ENCODE measurements at regions not wholly inside any gene's neighbourhood (a gene's known extent, or its start where the extent isn't known, plus 50 kb on each side); places are given as distances from the start of the nearest gene placed in this dataset.

- no peak overlapping the region for H3K27ac ChIP-seq (ENCODE audit: low read depth, low read length)
Measured at GRCh38 chr18:60929966-60930365, 403.3 kb upstream of the CDH20 start.

DNA sequence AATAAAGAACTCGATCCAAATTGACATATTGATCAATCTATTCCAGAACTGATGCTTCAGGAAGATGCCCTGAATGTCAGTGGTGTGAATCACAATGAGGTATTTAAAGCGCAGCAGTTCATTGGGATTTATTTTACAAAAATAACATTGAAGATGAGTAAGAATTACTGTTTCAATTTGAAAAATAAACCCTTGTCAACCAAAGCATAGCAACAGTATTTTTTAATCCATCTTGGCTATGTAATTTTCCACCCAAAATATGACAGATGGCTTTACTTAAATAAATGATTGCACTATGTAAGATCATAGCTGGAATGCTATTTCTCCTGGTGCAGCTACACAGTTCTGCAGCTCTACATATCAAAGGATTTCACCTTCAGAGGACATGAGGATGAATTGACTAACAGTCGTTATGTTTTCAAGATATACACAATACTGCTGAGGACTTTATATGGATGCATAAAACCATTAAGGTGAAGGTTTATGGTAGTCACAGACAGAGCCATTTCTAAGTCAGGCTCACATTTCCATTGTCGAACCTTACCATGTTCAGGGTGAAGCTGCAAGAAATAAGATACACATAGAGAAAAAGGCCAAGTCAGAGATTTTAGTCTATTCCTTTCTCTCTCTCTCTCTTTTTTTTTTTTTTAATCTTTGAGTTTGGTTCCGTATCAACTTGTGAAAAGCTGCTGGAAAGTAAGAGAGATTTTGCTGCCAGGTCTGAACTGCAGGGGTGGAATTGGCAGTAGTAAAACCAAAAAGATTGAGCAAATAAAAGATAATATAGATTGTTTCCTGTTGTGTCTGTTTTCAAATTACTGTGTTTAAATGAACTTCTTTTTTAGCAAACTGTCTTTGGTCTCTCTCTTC is 398.0 kb upstream of the CDH20 start:
- Histone ChIP-seq H3K9me3 (ENCODE audit: control insufficient read depth in 1 of 2, low read length in 2 of 2) (no peaks in the 10 kb centered on the region), H3K36me3 (ENCODE audit: control insufficient read depth in 1 of 2, insufficient read depth in 2 of 2, low read length in 2 of 2) (no peaks in the 10 kb centered on the region), H3K27ac (ENCODE audit: low read depth, low read length) (no peak overlapping the region), H3K4me1 (ENCODE audit: control insufficient read depth in 1 of 2, insufficient read depth in 2 of 2, low read length in 2 of 2) (no peaks in the 10 kb centered on the region), H3K27me3 (ENCODE audit: control insufficient read depth in 1 of 2, insufficient read depth in 2 of 2, low read length in 2 of 2) (no peaks in the 10 kb centered on the region), H3K4me3 (ENCODE audit: low read depth in 1 of 2, low read length in 2 of 2) (no peak overlapping the region), H3K9ac (ENCODE audit: low read depth in 1 of 2, low read length in 2 of 2) (no peak overlapping the region)

More at GRCh38 chr18:60929966-60930365, 403.3 kb upstream of the CDH20 start:
- Histone ChIP-seq H3K9me3 (ENCODE audit: control insufficient read depth in 1 of 2, low read length in 2 of 2) (no peaks in the 10 kb centered on the region), H3K27me3 (ENCODE audit: control insufficient read depth in 1 of 2, insufficient read depth in 2 of 2, low read length in 2 of 2) (no peaks in the 10 kb centered on the region), H3K36me3 (ENCODE audit: control insufficient read depth in 1 of 2, insufficient read depth in 2 of 2, low read length in 2 of 2) (no peaks in the 10 kb centered on the region), H3K4me1 (ENCODE audit: control insufficient read depth in 1 of 2, insufficient read depth in 2 of 2, low read length in 2 of 2) (no peaks in the 10 kb centered on the region), H3K4me3 (ENCODE audit: low read depth in 1 of 2, low read length in 2 of 2) (no peak overlapping the region), H3K9ac (ENCODE audit: low read depth in 1 of 2, low read length in 2 of 2) (no peak overlapping the region)

DNA sequence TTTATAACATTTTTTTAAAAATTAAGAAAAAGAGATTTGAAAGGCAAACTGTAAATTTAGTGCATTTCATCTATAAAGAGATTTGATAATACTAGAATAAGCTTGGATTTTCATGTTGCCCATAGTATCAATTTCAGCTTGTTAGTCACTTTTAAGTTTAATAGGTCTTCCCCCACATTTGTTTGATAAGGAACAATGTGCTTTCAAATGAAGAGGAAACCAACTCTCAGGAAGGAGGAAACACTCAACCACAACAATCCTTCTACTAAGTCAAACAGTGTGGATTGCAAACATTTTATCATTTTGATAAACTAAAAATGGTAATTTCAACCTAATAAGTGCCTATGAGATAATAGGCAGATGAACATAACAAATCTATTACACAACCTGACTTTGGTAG is 397.1 kb upstream of the CDH20 start:
- H3K36me3 ChIP-seq (ENCODE audit: control insufficient read depth in 1 of 2, insufficient read depth in 2 of 2, low read length in 2 of 2), result no peaks in the 10 kb centered on the region
- no peak overlapping the region for H3K9ac ChIP-seq (ENCODE audit: low read depth in 1 of 2, low read length in 2 of 2)
- no peaks in the 10 kb centered on the region for H3K4me1 ChIP-seq (ENCODE audit: control insufficient read depth in 1 of 2, insufficient read depth in 2 of 2, low read length in 2 of 2)
- no peaks in the 10 kb centered on the region for H3K9me3 ChIP-seq (ENCODE audit: control insufficient read depth in 1 of 2, low read length in 2 of 2)
- no peak overlapping the region for H3K4me3 ChIP-seq (ENCODE audit: low read depth in 1 of 2, low read length in 2 of 2)
- no peak overlapping the region for H3K27ac ChIP-seq (ENCODE audit: low read depth, low read length)
- no peaks in the 10 kb centered on the region for H3K27me3 ChIP-seq (ENCODE audit: control insufficient read depth in 1 of 2, insufficient read depth in 2 of 2, low read length in 2 of 2)

DNA sequence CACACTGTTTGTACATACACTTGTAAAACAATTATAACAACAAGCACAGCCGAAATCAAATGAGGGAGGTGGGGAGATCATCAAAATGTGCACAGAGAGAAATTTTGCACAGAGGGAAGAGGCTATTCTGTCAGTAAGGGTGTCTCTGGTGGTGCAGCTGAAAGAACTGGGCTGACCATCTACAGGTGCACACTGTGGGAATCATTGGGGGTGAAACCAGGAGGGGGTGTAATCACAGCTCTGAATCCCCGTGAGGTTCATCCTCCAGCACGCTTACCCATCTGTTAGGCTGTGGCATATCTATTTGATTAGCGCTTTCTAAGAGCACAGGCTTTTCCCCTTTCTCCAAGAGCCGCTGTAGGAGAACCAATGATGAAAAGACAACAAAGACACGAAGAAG is 389.9 kb upstream of the CDH20 start:
- no peaks in the 10 kb centered on the region for H3K9me3 ChIP-seq (ENCODE audit: control insufficient read depth in 1 of 2, low read length in 2 of 2)

DNA sequence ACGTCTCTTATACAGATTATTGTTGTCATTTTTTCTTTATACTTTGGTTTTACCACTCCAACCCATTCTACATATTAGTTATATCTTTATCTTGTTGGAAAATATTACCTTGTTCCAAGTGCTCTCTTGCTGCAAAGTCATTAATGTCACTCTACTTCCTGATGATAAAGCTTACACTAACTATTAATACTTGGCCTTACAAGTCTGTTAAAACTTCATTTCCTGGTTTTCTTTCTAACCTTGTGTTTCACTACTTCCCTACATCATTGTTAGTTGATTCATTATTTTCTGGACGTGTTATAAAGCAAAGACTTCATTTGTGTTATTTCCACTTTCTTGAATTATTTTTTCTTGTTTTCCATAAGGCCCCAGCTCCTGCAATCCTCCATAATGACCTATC is 382.6 kb upstream of the CDH20 start:
- Histone ChIP-seq H3K9ac (ENCODE audit: low read depth in 1 of 2, low read length in 2 of 2) (no peak overlapping the region), H3K4me1 (ENCODE audit: control insufficient read depth in 1 of 2, insufficient read depth in 2 of 2, low read length in 2 of 2) (no peaks in the 10 kb centered on the region), H3K4me3 (ENCODE audit: low read depth in 1 of 2, low read length in 2 of 2) (peak overlapping the region in 1 of 2 donors; percentile 1), H3K36me3 (ENCODE audit: control insufficient read depth in 1 of 2, insufficient read depth in 2 of 2, low read length in 2 of 2) (no peaks in the 10 kb centered on the region), H3K9me3 (ENCODE audit: control insufficient read depth in 1 of 2, low read length in 2 of 2) (no peaks in the 10 kb centered on the region), H3K27me3 (ENCODE audit: control insufficient read depth in 1 of 2, insufficient read depth in 2 of 2, low read length in 2 of 2) (no peaks in the 10 kb centered on the region), H3K27ac (ENCODE audit: low read depth, low read length) (no peak overlapping the region)

More for the DNA sequence above, 389.9 kb upstream of the CDH20 start:
- H3K4me3 ChIP-seq (ENCODE audit: low read depth in 1 of 2, low read length in 2 of 2), result no peak overlapping the region
- H3K27me3 ChIP-seq (ENCODE audit: control insufficient read depth in 1 of 2, insufficient read depth in 2 of 2, low read length in 2 of 2), result no peaks in the 10 kb centered on the region
- H3K36me3 ChIP-seq (ENCODE audit: control insufficient read depth in 1 of 2, insufficient read depth in 2 of 2, low read length in 2 of 2), result no peaks in the 10 kb centered on the region
- H3K4me1 ChIP-seq (ENCODE audit: control insufficient read depth in 1 of 2, insufficient read depth in 2 of 2, low read length in 2 of 2), result no peaks in the 10 kb centered on the region
- H3K27ac ChIP-seq (ENCODE audit: low read depth, low read length), result no peak overlapping the region
- H3K9ac ChIP-seq (ENCODE audit: low read depth in 1 of 2, low read length in 2 of 2), result no peak overlapping the region

DNA sequence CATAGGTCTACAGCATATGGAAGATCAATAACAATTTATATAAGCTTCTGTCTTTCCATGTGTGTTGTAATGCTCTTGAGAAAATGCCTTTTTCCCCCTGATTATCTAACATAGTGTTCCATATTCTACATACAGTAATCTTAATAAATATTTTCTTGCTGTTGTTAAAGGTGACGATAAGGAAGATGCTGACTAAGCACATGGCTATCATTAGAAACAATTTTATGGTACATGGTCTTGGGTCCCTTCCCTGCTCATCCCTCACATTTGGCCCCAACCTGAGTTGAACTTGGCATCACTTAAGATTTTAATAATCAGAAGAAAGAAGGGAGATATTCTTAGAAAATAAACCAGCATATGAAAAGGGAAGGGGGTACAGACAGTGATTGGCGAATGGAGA is 382.1 kb upstream of the CDH20 start:
- H3K4me1 ChIP-seq (ENCODE audit: control insufficient read depth in 1 of 2, insufficient read depth in 2 of 2, low read length in 2 of 2), result no peaks in the 10 kb centered on the region
- no peak overlapping the region for H3K27ac ChIP-seq (ENCODE audit: low read depth, low read length)
- no peak overlapping the region for H3K4me3 ChIP-seq (ENCODE audit: low read depth in 1 of 2, low read length in 2 of 2)
- H3K9me3 ChIP-seq (ENCODE audit: control insufficient read depth in 1 of 2, low read length in 2 of 2), result no peaks in the 10 kb centered on the region
- H3K9ac ChIP-seq (ENCODE audit: low read depth in 1 of 2, low read length in 2 of 2), result no peak overlapping the region
- no peaks in the 10 kb centered on the region for H3K27me3 ChIP-seq (ENCODE audit: control insufficient read depth in 1 of 2, insufficient read depth in 2 of 2, low read length in 2 of 2)
- no peaks in the 10 kb centered on the region for H3K36me3 ChIP-seq (ENCODE audit: control insufficient read depth in 1 of 2, insufficient read depth in 2 of 2, low read length in 2 of 2)

DNA sequence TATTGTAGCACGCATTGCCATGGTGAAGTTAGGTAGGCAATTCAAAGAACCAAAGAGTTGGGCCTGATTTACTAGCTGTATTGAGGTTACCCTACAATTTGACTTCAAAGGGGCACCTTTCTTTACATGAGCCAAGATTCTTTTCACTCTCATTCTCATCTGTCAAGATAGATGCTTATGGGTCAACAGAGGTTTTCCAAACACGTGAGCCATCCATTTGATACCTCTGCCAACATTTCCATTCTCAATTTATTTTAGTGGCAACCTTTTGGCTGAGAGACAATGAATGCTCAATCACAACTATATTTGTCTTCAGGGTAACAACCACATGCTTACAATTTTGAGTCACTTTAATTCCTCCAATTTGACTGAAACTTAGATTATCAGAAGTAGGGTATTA is 370.6 kb upstream of the CDH20 start:
- Histone ChIP-seq H3K4me3 (ENCODE audit: low read depth in 1 of 2, low read length in 2 of 2) (no peak overlapping the region), H3K27ac (ENCODE audit: low read depth, low read length) (no peak overlapping the region), H3K4me1 (ENCODE audit: control insufficient read depth in 1 of 2, insufficient read depth in 2 of 2, low read length in 2 of 2) (no peaks in the 10 kb centered on the region), H3K36me3 (ENCODE audit: control insufficient read depth in 1 of 2, insufficient read depth in 2 of 2, low read length in 2 of 2) (no peaks in the 10 kb centered on the region), H3K9me3 (ENCODE audit: control insufficient read depth in 1 of 2, low read length in 2 of 2) (no peaks in the 10 kb centered on the region), H3K9ac (ENCODE audit: low read depth in 1 of 2, low read length in 2 of 2) (no peak overlapping the region), H3K27me3 (ENCODE audit: control insufficient read depth in 1 of 2, insufficient read depth in 2 of 2, low read length in 2 of 2) (no peaks in the 10 kb centered on the region)

DNA sequence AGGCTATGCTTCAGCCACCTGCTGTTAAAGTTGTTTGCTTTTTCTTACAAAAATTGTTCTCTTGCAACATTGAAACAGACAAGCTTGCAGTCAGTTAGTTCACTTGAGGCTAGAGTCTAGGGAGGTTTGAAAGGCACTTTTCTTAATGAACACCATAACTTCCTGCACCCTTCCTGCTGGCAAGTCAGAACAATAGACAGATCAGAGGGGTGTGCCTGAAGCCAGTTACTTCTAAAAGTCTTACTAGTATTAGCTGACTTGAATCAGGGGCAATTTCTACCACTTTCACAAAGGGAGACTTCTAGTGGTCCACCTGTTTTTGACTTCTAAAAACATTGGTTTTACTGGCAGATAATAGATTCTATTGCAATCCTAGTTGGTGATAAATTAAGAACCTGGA is 367.4 kb upstream of the CDH20 start:
- Histone ChIP-seq H3K27ac (ENCODE audit: low read depth, low read length) (no peak overlapping the region), H3K36me3 (ENCODE audit: control insufficient read depth in 1 of 2, insufficient read depth in 2 of 2, low read length in 2 of 2) (no peaks in the 10 kb centered on the region), H3K9me3 (ENCODE audit: control insufficient read depth in 1 of 2, low read length in 2 of 2) (no peaks in the 10 kb centered on the region), H3K9ac (ENCODE audit: low read depth in 1 of 2, low read length in 2 of 2) (no peak overlapping the region), H3K4me3 (ENCODE audit: low read depth in 1 of 2, low read length in 2 of 2) (no peak overlapping the region), H3K27me3 (ENCODE audit: control insufficient read depth in 1 of 2, insufficient read depth in 2 of 2, low read length in 2 of 2) (no peaks in the 10 kb centered on the region), H3K4me1 (ENCODE audit: control insufficient read depth in 1 of 2, insufficient read depth in 2 of 2, low read length in 2 of 2) (no peaks in the 10 kb centered on the region)

DNA sequence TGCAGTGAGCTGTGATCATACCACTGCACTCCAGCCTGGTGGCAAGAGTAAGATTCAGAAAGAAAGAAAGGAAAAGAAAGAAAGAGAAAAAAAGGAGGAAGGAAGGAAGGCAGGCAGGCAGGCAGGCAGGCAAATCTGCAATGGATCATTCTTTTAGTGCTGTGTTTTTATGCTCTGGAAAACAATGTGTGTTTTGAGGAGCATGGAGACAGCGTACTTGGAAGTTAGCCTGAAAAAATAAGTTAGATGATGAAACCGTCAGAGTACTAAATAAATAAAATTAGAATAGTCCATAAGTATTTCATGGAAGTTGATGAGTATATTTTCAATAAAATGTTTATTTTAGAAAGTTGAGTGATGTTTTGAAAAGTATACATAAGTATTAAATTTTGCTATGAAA is 366.4 kb upstream of the CDH20 start:
- Histone ChIP-seq H3K27ac (ENCODE audit: low read depth, low read length) (no peak overlapping the region), H3K4me3 (ENCODE audit: low read depth in 1 of 2, low read length in 2 of 2) (no peak overlapping the region), H3K36me3 (ENCODE audit: control insufficient read depth in 1 of 2, insufficient read depth in 2 of 2, low read length in 2 of 2) (no peaks in the 10 kb centered on the region), H3K9me3 (ENCODE audit: control insufficient read depth in 1 of 2, low read length in 2 of 2) (no peaks in the 10 kb centered on the region), H3K27me3 (ENCODE audit: control insufficient read depth in 1 of 2, insufficient read depth in 2 of 2, low read length in 2 of 2) (no peaks in the 10 kb centered on the region), H3K9ac (ENCODE audit: low read depth in 1 of 2, low read length in 2 of 2) (no peak overlapping the region), H3K4me1 (ENCODE audit: control insufficient read depth in 1 of 2, insufficient read depth in 2 of 2, low read length in 2 of 2) (no peaks in the 10 kb centered on the region)

- H3K27me3 ChIP-seq (ENCODE audit: control insufficient read depth in 1 of 2, insufficient read depth in 2 of 2, low read length in 2 of 2), result no peaks in the 10 kb centered on the region
- no peak overlapping the region for H3K9ac ChIP-seq (ENCODE audit: low read depth in 1 of 2, low read length in 2 of 2)
- no peak overlapping the region for H3K27ac ChIP-seq (ENCODE audit: low read depth, low read length)
- H3K4me1 ChIP-seq (ENCODE audit: control insufficient read depth in 1 of 2, insufficient read depth in 2 of 2, low read length in 2 of 2), result no peaks in the 10 kb centered on the region
- H3K4me3 ChIP-seq (ENCODE audit: low read depth in 1 of 2, low read length in 2 of 2), result no peak overlapping the region
- H3K36me3 ChIP-seq (ENCODE audit: control insufficient read depth in 1 of 2, insufficient read depth in 2 of 2, low read length in 2 of 2), result no peaks in the 10 kb centered on the region
- no peaks in the 10 kb centered on the region for H3K9me3 ChIP-seq (ENCODE audit: control insufficient read depth in 1 of 2, low read length in 2 of 2)
Measured at GRCh38 chr18:60975420-60975819, 357.8 kb upstream of the CDH20 start.
